ENCODE measurements at regions not wholly inside any gene's neighbourhood (a gene's known extent, or its start where the extent isn't known, plus 50 kb on each side); places are given as distances from the start of the nearest gene placed in this dataset.

GRCh38 chr2:8481463-8482009 is 200.3 kb upstream of the ID2 start:
- Histone ChIP-seq H3K27me3 (ENCODE audit: insufficient read depth, low read length) (no peaks in the 10 kb centered on the region), H3K79me2 (ENCODE audit: insufficient read depth, low read length) (no peaks in the 10 kb centered on the region), H3K4me3 (replicated peaks in 1 of 2; ENCODE audit: low read depth in 1 of 2, low read length in 2 of 2) (no peak overlapping the region), H3K9me2 (ENCODE audit: insufficient read depth) (no peaks in the 10 kb centered on the region), H3K9ac (ENCODE audit: low read length) (no peak overlapping the region), H2AFZ (ENCODE audit: low read depth, low read length, poor library complexity, severe bottlenecking) (no peak overlapping the region), H4K20me1 (ENCODE audit: insufficient read depth) (no peaks in the 10 kb centered on the region), H3K4me1 (ENCODE audit: control insufficient read depth in 1 of 2, insufficient read depth in 2 of 2, low read length in 2 of 2) (no peaks in the 10 kb centered on the region), H3K27ac (ENCODE audit: low read depth, low read length) (no peak overlapping the region), H3K9me3 (ENCODE audit: control insufficient read depth in 1 of 2, insufficient read depth in 1 of 2, low read depth in 1 of 2, low read length in 2 of 2) (no peaks in the 10 kb centered on the region), H3K4me2 (ENCODE audit: low read length) (no peak overlapping the region), H3K36me3 (ENCODE audit: control insufficient read depth in 1 of 2, insufficient read depth in 2 of 2, low read length in 2 of 2) (no peaks in the 10 kb centered on the region)
- ATAC-seq (no peak), DNase-seq (ENCODE audit: low read depth, low spot score) (no peak)
- TF ChIP-seq SIN3A (IDR thresholded peaks at IDR 0.05; ENCODE audit: low read depth), result no peak
- TF ChIP-seq YY1 (IDR thresholded peaks at IDR 0.05; ENCODE audit: extremely low read depth, insufficient replicate concordance, low read depth, low read length), result no peak
- TF ChIP-seq ELF1 (IDR thresholded peaks at IDR 0.05; ENCODE audit: borderline replicate concordance, low read depth), result no peak
- no peak for TF ChIP-seq SRF (IDR thresholded peaks at IDR 0.05; ENCODE audit: low read depth)
- no peak for TF ChIP-seq EZH2phosphoT487 (IDR thresholded peaks at IDR 0.05; ENCODE audit: borderline replicate concordance)
- TF ChIP-seq ZBTB33 (IDR thresholded peaks at IDR 0.05; ENCODE audit: extremely low read depth, insufficient replicate concordance, low read length), result no peak
- no peak for TF ChIP-seq SP1 (IDR thresholded peaks at IDR 0.05; ENCODE audit: low read depth)
- intact Hi-C loops (cut with micrococcal nuclease), result no loop called here
- RAD21 ChIA-PET (ENCODE audit: low non-redundant PET in 1 of 2, low total read pairs in 2 of 2, uncharacterized antibody in 2 of 2, unreplicated experiment in 2 of 2), result no interaction called here
- CTCF ChIA-PET, result no interaction called here
- POLR2A ChIA-PET, result no interaction called here
- no TSS peak for BruUV-seq (replicated peaks)

- Histone ChIP-seq H4K20me1 (ENCODE audit: insufficient read depth) (no peaks in the 10 kb centered on the region), H3K4me1 (ENCODE audit: control insufficient read depth in 1 of 2, insufficient read depth in 2 of 2, low read length in 2 of 2) (no peaks in the 10 kb centered on the region), H3K36me3 (ENCODE audit: control insufficient read depth in 1 of 2, insufficient read depth in 2 of 2, low read length in 2 of 2) (no peaks in the 10 kb centered on the region), H3K27ac (ENCODE audit: low read depth, low read length) (no peak overlapping the region), H2AFZ (ENCODE audit: low read depth, low read length, poor library complexity, severe bottlenecking) (no peak overlapping the region), H3K79me2 (ENCODE audit: insufficient read depth, low read length) (no peaks in the 10 kb centered on the region), H3K9me2 (ENCODE audit: insufficient read depth) (no peaks in the 10 kb centered on the region), H3K9ac (ENCODE audit: low read length) (no peak overlapping the region), H3K4me2 (ENCODE audit: low read length) (no peak overlapping the region), H3K4me3 (replicated peaks in 1 of 2; ENCODE audit: low read depth in 1 of 2, low read length in 2 of 2) (no peak overlapping the region), H3K9me3 (ENCODE audit: control insufficient read depth in 1 of 2, insufficient read depth in 1 of 2, low read depth in 1 of 2, low read length in 2 of 2) (no peaks in the 10 kb centered on the region), H3K27me3 (ENCODE audit: insufficient read depth, low read length) (no peaks in the 10 kb centered on the region)
- ChIA-PET POLR2A (no interaction called here), RAD21 (ENCODE audit: low non-redundant PET in 1 of 2, low total read pairs in 2 of 2, uncharacterized antibody in 2 of 2, unreplicated experiment in 2 of 2) (no interaction called here), CTCF (no interaction called here)
- TF ChIP-seq RAD21 (IDR thresholded peaks at IDR 0.05; ENCODE audit: low read depth), result no peak
- ATAC-seq, result no peak
- intact Hi-C loops (cut with micrococcal nuclease), result no loop called here
- DNase-seq (ENCODE audit: low read depth, low spot score), result no peak
- BruUV-seq (replicated peaks), result no TSS peak
Measured at GRCh38 chr2:8482432-8482831, 199.4 kb upstream of the ID2 start.
